Lung (tissue), 11 donors: ENCODE measurements at regions not wholly inside any gene's neighbourhood (a gene's known extent, or its start where the extent isn't known, plus 50 kb on each side); places are given as distances from the start of the nearest gene placed in this dataset.

Experiments
- ATAC-seq: fragments of 200-7000 bp; cut with Tn5 transposase; one replicate; pipeline ENCODE4 v1.9.1; 2020; ENCODE audit warnings: moderate number of reproducible peaks; ENCODE audit not compliant: insufficient read depth, low FRiP score
- DNase-seq, 3 donors: peaks; one replicate each; pipeline ENCODE4 v3.0.0-alpha.2; 2013 to 2017
- H3K27ac ChIP-seq, 2 donors: one replicate each; pipeline ENCODE4 v1.5.1; 2013; ENCODE audit warnings: mild to moderate bottlenecking in 2 of 2, moderate library complexity in 2 of 2, control low read depth in 1 of 2, inconsistent platforms in 1 of 2, low read depth in 1 of 2, low read length in 1 of 2
- H3K27me3 ChIP-seq, 3 donors: one replicate each; pipeline ENCODE4 v1.5.1; 2013; ENCODE audit warnings: low read length in 2 of 3; ENCODE audit not compliant: control insufficient read depth in 3 of 3, insufficient read depth in 3 of 3
- H3K36me3 ChIP-seq, 4 donors: one replicate each; pipeline ENCODE4 v1.5.1; 2013; ENCODE audit warnings: low read length in 4 of 4, mild to moderate bottlenecking in 1 of 4, moderate library complexity in 1 of 4; ENCODE audit not compliant: control insufficient read depth in 4 of 4, insufficient read depth in 4 of 4
- H3K4me1 ChIP-seq, 5 donors: one replicate each; pipeline ENCODE4 v1.5.1; 2013; ENCODE audit warnings: low read length in 5 of 5, mild to moderate bottlenecking in 2 of 5, moderate library complexity in 1 of 5; ENCODE audit not compliant: control insufficient read depth in 5 of 5, insufficient read depth in 5 of 5
- H3K4me3 ChIP-seq: one replicate; pipeline ENCODE4 v1.5.1; 2013; ENCODE audit warnings: mild to moderate bottlenecking, control low read depth, moderate library complexity
- H3K9ac ChIP-seq, 2 donors: one replicate each; pipeline ENCODE4 v1.5.1; 2013; ENCODE audit warnings: low read length in 2 of 2, control low read depth in 1 of 2; ENCODE audit not compliant: insufficient read depth in 1 of 2
- H3K9me3 ChIP-seq, 4 donors: one replicate each; pipeline ENCODE4 v1.5.1; 2013; ENCODE audit warnings: low read length in 3 of 4, mild to moderate bottlenecking in 1 of 4, moderate library complexity in 1 of 4; ENCODE audit not compliant: control insufficient read depth in 4 of 4, insufficient read depth in 3 of 4
- CTCF ChIP-seq: IDR thresholded peaks from 2 replicates; pipeline ENCODE4 v1.5.1; 2012; ENCODE audit warnings: mild to moderate bottlenecking; ENCODE audit errors: control extremely low read depth, extremely low read depth
- WGBS, 2 donors: extraction: QIAGEN DNeasy Blood & Tissue Kit; methylation state at CpG; one replicate each; pipeline ENCODE4 v1.1.7; 2013; 5-methylcytosine and 5-hydroxymethylcytosine counted together
- donor health status: control.
- donor health status: control.
- donor health status: Bipolar disorder and iron deficiency.
- donor health status: healthy.
- donor health status: DM: yes; HTN: yes; CAD: no.

GRCh38 chr3:78129707-78130106 lies 1089.8 kb downstream of the ROBO2 start:
- Histone ChIP-seq H3K4me1 (no peaks in the 10 kb centered on the region), H3K9ac (no peak overlapping the region), H3K27ac (no peak overlapping the region), H3K4me3 (no peak overlapping the region), H3K36me3 (no peaks in the 10 kb centered on the region), H3K9me3 (no peaks in the 10 kb centered on the region), H3K27me3 (no peaks in the 10 kb centered on the region)
- TF ChIP-seq CTCF: no peak
- DNase-seq (no peak), ATAC-seq (no peak)

GRCh38 chr3:78130741-78131290 lies 1090.9 kb downstream of the ROBO2 start:
- no peak for ATAC-seq
- WGBS, 2 donors: 85 to 86% methylated on average over 4 of the region's 4 CpGs
- H3K9ac ChIP-seq: no peak overlapping the region

GRCh38 chr3:78134496-78134895 lies 1094.6 kb downstream of the ROBO2 start:
- Histone ChIP-seq H3K27ac (no peak overlapping the region), H3K9me3 (peaks cover 0 to 1% (median 0%) of the 10 kb centered on the region in 4 donors), H3K4me3 (no peak overlapping the region), H3K36me3 (no peaks in the 10 kb centered on the region), H3K4me1 (no peaks in the 10 kb centered on the region), H3K9ac (no peak overlapping the region), H3K27me3 (no peaks in the 10 kb centered on the region)
- 73 to 79% methylated on average over 3 of the region's 3 CpGs for WGBS, 2 donors
- TF ChIP-seq CTCF: no peak
- ATAC-seq (no peak), DNase-seq (no peak)

More at GRCh38 chr3:78130741-78131290, 1090.9 kb downstream of the ROBO2 start:
- TF ChIP-seq CTCF: no peak
- Histone ChIP-seq H3K27ac (no peak overlapping the region), H3K36me3 (no peaks in the 10 kb centered on the region), H3K27me3 (no peaks in the 10 kb centered on the region), H3K9me3 (no peaks in the 10 kb centered on the region), H3K4me1 (no peaks in the 10 kb centered on the region), H3K4me3 (no peak overlapping the region)
- DNase-seq: no peak

- Histone ChIP-seq H3K9me3 (peaks cover 0 to 5% (median under 1%) of the 10 kb centered on the region in 4 donors), H3K27me3 (no peaks in the 10 kb centered on the region), H3K4me1 (no peaks in the 10 kb centered on the region), H3K9ac (no peak overlapping the region), H3K27ac (no peak overlapping the region), H3K36me3 (peaks cover 0 to 2% (median 0%) of the 10 kb centered on the region in 4 donors), H3K4me3 (no peak overlapping the region)
- DNase-seq (no peak), ATAC-seq (no peak)
- TF ChIP-seq CTCF: no peak
- WGBS, 2 donors: 77 to 84% methylated on average over 3 of the region's 3 CpGs
These were observed 1099.3 kb downstream of the ROBO2 start for GRCh38 chr3:78139166-78139565.
